Progenitor cell of endocrine pancreas (in vitro differentiated cells): ENCODE measurements at regions not wholly inside any gene's neighbourhood (a gene's known extent, or its start where the extent isn't known, plus 50 kb on each side); places are given as distances from the start of the nearest gene placed in this dataset.

ENCODE experiments used
- DNase-seq: peaks from one replicate; pipeline ENCODE4 v3.0.0; 2021; ENCODE audit warnings: low spot score; ENCODE audit not compliant: unreplicated experiment
- H3K27ac Mint-ChIP-seq: 2 replicates; pipeline ENCODE4 v1.8.0; 2021; ENCODE audit warnings: mild to moderate bottlenecking, moderate library complexity, mixed read lengths
- H3K27me3 Mint-ChIP-seq: 2 replicates; pipeline ENCODE4 v1.8.0; 2021; ENCODE audit warnings: mixed read lengths
- H3K36me3 Mint-ChIP-seq: 2 replicates; pipeline ENCODE4 v1.8.0; 2022; ENCODE audit warnings: mixed read lengths; ENCODE audit not compliant: insufficient read depth
- H3K4me1 Mint-ChIP-seq: 2 replicates; pipeline ENCODE4 v1.8.0; 2021; ENCODE audit warnings: low read depth, mixed read lengths
- H3K4me3 Mint-ChIP-seq: 2 replicates; pipeline ENCODE4 v1.8.0; 2021; ENCODE audit warnings: low read depth, mild to moderate bottlenecking, moderate library complexity, mixed read lengths
- H3K9me3 Mint-ChIP-seq: 2 replicates; pipeline ENCODE4 v1.8.0; 2021; ENCODE audit warnings: low read depth, mixed read lengths
- CTCF ChIP-seq: fragments of 200-600 bp; sonication (generic); IDR thresholded peaks from one replicate; pipeline ENCODE4 v1.5.0; 2021; ENCODE audit warnings: antibody characterized with exemption, mild to moderate bottlenecking; ENCODE audit not compliant: unreplicated experiment

GRCh38 chrX:129099207-129099606 is 424.1 kb downstream of the SMARCA1 start:
- H3K27ac Mint-ChIP-seq, result no peak overlapping the region
- H3K4me1 Mint-ChIP-seq, result peaks cover 43% of the 10 kb centered on the region
- DNase-seq, result no peak
- no peak for TF ChIP-seq CTCF
- no peak overlapping the region for H3K4me3 Mint-ChIP-seq
- H3K9me3 Mint-ChIP-seq, result peaks cover 3% of the 10 kb centered on the region
- H3K27me3 Mint-ChIP-seq, result no peaks in the 10 kb centered on the region
- H3K36me3 Mint-ChIP-seq, result no peaks in the 10 kb centered on the region

- no peak for TF ChIP-seq CTCF
- Mint-ChIP-seq H3K36me3 (no peaks in the 10 kb centered on the region), H3K4me3 (no peak overlapping the region), H3K9me3 (peaks cover 3% of the 10 kb centered on the region), H3K27ac (no peak overlapping the region), H3K27me3 (no peaks in the 10 kb centered on the region), H3K4me1 (peaks cover 47% of the 10 kb centered on the region)
- DNase-seq, result no peak
Measured at GRCh38 chrX:129097668-129098067, 425.6 kb downstream of the SMARCA1 start.

- peaks cover 49% of the 10 kb centered on the region for H3K4me1 Mint-ChIP-seq
- DNase-seq, result no peak
- no peak for TF ChIP-seq CTCF
- H3K9me3 Mint-ChIP-seq, result peaks cover 3% of the 10 kb centered on the region
- no peaks in the 10 kb centered on the region for H3K36me3 Mint-ChIP-seq
- H3K27ac Mint-ChIP-seq, result no peak overlapping the region
- H3K4me3 Mint-ChIP-seq, result no peak overlapping the region
- no peaks in the 10 kb centered on the region for H3K27me3 Mint-ChIP-seq
Measured at GRCh38 chrX:129093706-129094105, 429.6 kb downstream of the SMARCA1 start.

- Mint-ChIP-seq H3K4me3 (no peak overlapping the region), H3K9me3 (no peaks in the 10 kb centered on the region), H3K27me3 (no peaks in the 10 kb centered on the region), H3K4me1 (peaks cover 44% of the 10 kb centered on the region), H3K27ac (no peak overlapping the region), H3K36me3 (no peaks in the 10 kb centered on the region)
- no peak for TF ChIP-seq CTCF
- no peak for DNase-seq
Measured at GRCh38 chrX:129092757-129093156, 430.5 kb downstream of the SMARCA1 start.

GRCh38 chrX:129092242-129092641 is 431.0 kb downstream of the SMARCA1 start:
- DNase-seq, result no peak
- Mint-ChIP-seq H3K9me3 (peaks cover 5% of the 10 kb centered on the region), H3K27me3 (no peaks in the 10 kb centered on the region), H3K36me3 (no peaks in the 10 kb centered on the region), H3K4me1 (peaks cover 39% of the 10 kb centered on the region), H3K27ac (no peak overlapping the region), H3K4me3 (no peak overlapping the region)
- no peak for TF ChIP-seq CTCF
